GM18499 (cell line): ENCODE measurements at regions not wholly inside any gene's neighbourhood (a gene's known extent, or its start where the extent isn't known, plus 50 kb on each side); places are given as distances from the start of the nearest gene placed in this dataset.

ENCODE experiments used
- ATAC-seq: cut with Tn5 transposase; IDR thresholded peaks from one replicate; pipeline ENCODE4 v1.9.1; 2021; ENCODE audit warnings: moderate number of reproducible peaks; ENCODE audit not compliant: insufficient read depth, unreplicated experiment

GRCh38 chr13:97895383-97895782 is 58.1 kb upstream of the IPO5 start:
- ATAC-seq: no peak

GRCh38 chr13:97896446-97896845 is 57.0 kb upstream of the IPO5 start:
- ATAC-seq: no peak

- no peak for ATAC-seq
Measured at GRCh38 chr13:97901716-97902115, 51.8 kb upstream of the IPO5 start.
